Activated CD4-positive, alpha-beta T cell treated with anti-CD3 and anti-CD28 coated beads for 36 hours (primary cell): ENCODE measurements at regions not wholly inside any gene's neighbourhood (a gene's known extent, or its start where the extent isn't known, plus 50 kb on each side); places are given as distances from the start of the nearest gene placed in this dataset.

Experiments
- ATAC-seq: fragments of 200-7000 bp; cut with Tn5 transposase; one replicate; pipeline ENCODE4 v1.10.0; 2021; ENCODE audit warnings: mild to moderate bottlenecking, moderate library complexity
- CTCF ChIA-PET: fragments of 350-600 bp; sonication (Branson Sonifier 250); formaldehyde crosslinking; loops from one replicate; lab custom pipeline; 2021; ENCODE audit warnings: antibody characterized with exemption; lab: Charles Lee
- POLR2A ChIA-PET: fragments of 350-600 bp; sonication (Branson Sonifier 250); formaldehyde crosslinking; loops from one replicate; lab custom pipeline; 2021; ENCODE audit warnings: antibody characterized with exemption, inconsistent platforms; lab: Charles Lee
- DNase-seq: peaks from one replicate; pipeline ENCODE4 v3.0.0-alpha.2; 2020
- H3K27ac Mint-ChIP-seq: one replicate; pipeline ENCODE4 v1.8.0; 2021; ENCODE audit warnings: mixed read lengths
- H3K27me3 Mint-ChIP-seq: one replicate; pipeline ENCODE4 v1.8.0; 2021; ENCODE audit warnings: mixed read lengths
- H3K36me3 Mint-ChIP-seq: one replicate; pipeline ENCODE4 v1.8.0; 2021; ENCODE audit warnings: low read depth, mixed read lengths
- H3K4me1 Mint-ChIP-seq: one replicate; pipeline ENCODE4 v1.8.0; 2021; ENCODE audit warnings: mixed read lengths
- H3K4me3 Mint-ChIP-seq: one replicate; pipeline ENCODE4 v1.8.0; 2021; ENCODE audit warnings: mild to moderate bottlenecking, moderate library complexity, mixed read lengths
- H3K9me3 Mint-ChIP-seq: one replicate; pipeline ENCODE4 v1.8.0; 2021; ENCODE audit warnings: low read depth, mixed read lengths
- intact Hi-C, 2 experiments: fragments of 100-400 bp; cut with DNase I in 1 of 2; cut with micrococcal nuclease in 1 of 2; formaldehyde crosslinking; loops; one replicate each; pipeline versions ENCODE4 v1.14.2 to v1.15.1; 2022 to 2024; cut with DNase I, micrococcal nuclease

GRCh38 chr6:14856177-14856576, 389.7 kb upstream of the JARID2 start:
- Mint-ChIP-seq H3K27ac (peak overlapping the region; percentile 6), H3K4me3 (no peak overlapping the region), H3K36me3 (peaks cover 2% of the 10 kb centered on the region), H3K27me3 (no peaks in the 10 kb centered on the region), H3K9me3 (no peaks in the 10 kb centered on the region), H3K4me1 (peaks cover 45% of the 10 kb centered on the region)
- ChIA-PET POLR2A (interaction anchor here (1.8 kb wide), 1 partner anchor 19 kb away, joined by 7 read pairs; no protein-coding TSS in a partner anchor), CTCF (interaction anchor here (0.6 kb wide), 1 partner anchor 69 kb away, joined by 3 read pairs; no protein-coding TSS in a partner anchor)
- ATAC-seq = no peak
- DNase-seq = no peak
- intact Hi-C loops = loop anchor here (5.0 kb wide), 2 partner anchors 391 to 434 kb away; partner anchors contain the start of gene JARID2 (in 2 of the 2)

GRCh38 chr6:14857001-14857400, 388.9 kb upstream of the JARID2 start:
- Mint-ChIP-seq H3K36me3 (peaks cover 2% of the 10 kb centered on the region), H3K9me3 (no peaks in the 10 kb centered on the region), H3K27me3 (no peaks in the 10 kb centered on the region), H3K4me1 (peaks cover 48% of the 10 kb centered on the region), H3K4me3 (peak overlapping the region; percentile 7), H3K27ac (peak overlapping the region; percentile 95)
- POLR2A ChIA-PET = interaction anchor here (1.8 kb wide), 1 partner anchor 18 kb away, joined by 7 read pairs; no protein-coding TSS in a partner anchor
- CTCF ChIA-PET = interaction anchor here (0.6 kb wide), 1 partner anchor 18 kb away, joined by 3 read pairs; no protein-coding TSS in a partner anchor
- DNase-seq (no peak), ATAC-seq (no peak)
- intact Hi-C loops = loop anchor here (5.0 kb wide), 2 partner anchors 390 to 435 kb away; partner anchors contain the start of gene JARID2 (in 2 of the 2)

- ATAC-seq (peak; percentile 71), DNase-seq (peak; percentile 80)
- Mint-ChIP-seq H3K4me1 (peaks cover 48% of the 10 kb centered on the region), H3K27me3 (no peaks in the 10 kb centered on the region), H3K9me3 (no peaks in the 10 kb centered on the region), H3K4me3 (peak overlapping the region; percentile 7), H3K36me3 (peaks cover 2% of the 10 kb centered on the region), H3K27ac (peak overlapping the region; percentile 95)
- ChIA-PET POLR2A (interaction anchor here (1.8 kb wide), 1 partner anchor 17 kb away, joined by 7 read pairs; no protein-coding TSS in a partner anchor), CTCF (no interaction called here)
- intact Hi-C loops = loop anchor here (5.0 kb wide), 2 partner anchors 390 to 435 kb away; partner anchors contain the start of gene JARID2 (in 2 of the 2)
Measured at GRCh38 chr6:14857501-14857900, 388.4 kb upstream of the JARID2 start.

- CTCF ChIA-PET = interaction anchor here (0.6 to 2.7 kb wide), 3 partner anchors 12 to 84 kb away, joined by 3 to 11 read pairs (median 4); no protein-coding TSS in a partner anchor
- H3K4me3 Mint-ChIP-seq = no peak overlapping the region
- POLR2A ChIA-PET = interaction anchor here (0.7 to 2.0 kb wide), 6 partner anchors 16 to 161 kb away, joined by 3 to 13 read pairs (median 4); no protein-coding TSS in a partner anchor
Measured at GRCh38 chr6:14858808-14859207, 387.1 kb upstream of the JARID2 start.

DNA sequence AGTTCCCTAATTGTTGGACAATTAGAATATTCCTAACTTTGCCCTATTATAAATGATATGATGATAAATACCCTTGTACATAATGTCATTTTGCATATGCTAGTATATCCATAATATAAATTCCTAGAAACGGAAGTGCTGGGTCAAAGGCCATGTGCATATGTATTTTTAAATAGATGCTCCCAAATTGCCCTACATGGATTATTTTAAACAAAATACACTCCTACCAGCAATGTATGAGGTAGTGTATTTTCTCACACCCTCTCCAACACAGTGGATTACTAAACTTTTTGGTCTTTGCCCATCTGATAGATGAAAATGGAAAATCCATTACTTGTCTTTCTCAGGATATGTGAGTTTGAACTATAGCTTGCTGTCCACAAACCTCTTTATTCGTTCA, 385.1 kb upstream of the JARID2 start:
- Mint-ChIP-seq H3K4me3 (peak overlapping the region; percentile 9), H3K27ac (peak overlapping the region; percentile 23), H3K27me3 (no peaks in the 10 kb centered on the region), H3K36me3 (peaks cover 2% of the 10 kb centered on the region), H3K4me1 (peaks cover 52% of the 10 kb centered on the region), H3K9me3 (no peaks in the 10 kb centered on the region)
- DNase-seq (no peak), ATAC-seq (no peak)
- POLR2A ChIA-PET = interaction anchor here (0.6 kb wide), 2 partner anchors 14 to 190 kb away, joined by 3 to 5 read pairs; no protein-coding TSS in a partner anchor
- intact Hi-C loops = no loop called here
- CTCF ChIA-PET = interaction anchor here (1.0 to 2.7 kb wide), 3 partner anchors 13 to 125 kb away, joined by 3 to 11 read pairs (median 3); no protein-coding TSS in a partner anchor

More at GRCh38 chr6:14858808-14859207, 387.1 kb upstream of the JARID2 start:
- H3K27ac Mint-ChIP-seq = peak overlapping the region; percentile 95
- ATAC-seq = peak; percentile 79
- H3K9me3 Mint-ChIP-seq = no peaks in the 10 kb centered on the region
- intact Hi-C loops = loop anchor here (1.0 to 5.0 kb wide), 6 partner anchors 16 to 442 kb away; partner anchors contain the start of gene JARID2 (in 2 of the 2)
- peaks cover 48% of the 10 kb centered on the region for H3K4me1 Mint-ChIP-seq
- H3K27me3 Mint-ChIP-seq = no peaks in the 10 kb centered on the region
- peaks cover 2% of the 10 kb centered on the region for H3K36me3 Mint-ChIP-seq
- peak; percentile 48 for DNase-seq

GRCh38 chr6:14861491-14861943, 384.4 kb upstream of the JARID2 start:
- peak; percentile 30 for DNase-seq
- H3K4me3 Mint-ChIP-seq = no peak overlapping the region
- POLR2A ChIA-PET = interaction anchor here (0.6 to 1.0 kb wide), 3 partner anchors 14 to 191 kb away, joined by 3 to 5 read pairs (median 3); no protein-coding TSS in a partner anchor
- no peaks in the 10 kb centered on the region for H3K27me3 Mint-ChIP-seq
- H3K36me3 Mint-ChIP-seq = peaks cover 2% of the 10 kb centered on the region
- peak; percentile 8 for ATAC-seq
- CTCF ChIA-PET = interaction anchor here (1.0 to 2.7 kb wide), 2 partner anchors 12 to 125 kb away, joined by 3 to 11 read pairs; no protein-coding TSS in a partner anchor
- H3K9me3 Mint-ChIP-seq = no peaks in the 10 kb centered on the region
- H3K4me1 Mint-ChIP-seq = peaks cover 51% of the 10 kb centered on the region
- intact Hi-C loops = no loop called here
- peak overlapping the region; percentile 29 for H3K27ac Mint-ChIP-seq

GRCh38 chr6:14862845-14863244, 383.0 kb upstream of the JARID2 start:
- H3K4me1 Mint-ChIP-seq = peaks cover 37% of the 10 kb centered on the region
- POLR2A ChIA-PET = no interaction called here
- ATAC-seq (no peak), DNase-seq (no peak)
- no peak overlapping the region for H3K4me3 Mint-ChIP-seq
- CTCF ChIA-PET = interaction anchor here (1.0 kb wide), 1 partner anchor 11 kb away, joined by 3 read pairs; no protein-coding TSS in a partner anchor
- intact Hi-C loops = no loop called here
- no peak overlapping the region for H3K27ac Mint-ChIP-seq
- no peaks in the 10 kb centered on the region for H3K9me3 Mint-ChIP-seq
- H3K27me3 Mint-ChIP-seq = no peaks in the 10 kb centered on the region
- H3K36me3 Mint-ChIP-seq = no peaks in the 10 kb centered on the region

DNA sequence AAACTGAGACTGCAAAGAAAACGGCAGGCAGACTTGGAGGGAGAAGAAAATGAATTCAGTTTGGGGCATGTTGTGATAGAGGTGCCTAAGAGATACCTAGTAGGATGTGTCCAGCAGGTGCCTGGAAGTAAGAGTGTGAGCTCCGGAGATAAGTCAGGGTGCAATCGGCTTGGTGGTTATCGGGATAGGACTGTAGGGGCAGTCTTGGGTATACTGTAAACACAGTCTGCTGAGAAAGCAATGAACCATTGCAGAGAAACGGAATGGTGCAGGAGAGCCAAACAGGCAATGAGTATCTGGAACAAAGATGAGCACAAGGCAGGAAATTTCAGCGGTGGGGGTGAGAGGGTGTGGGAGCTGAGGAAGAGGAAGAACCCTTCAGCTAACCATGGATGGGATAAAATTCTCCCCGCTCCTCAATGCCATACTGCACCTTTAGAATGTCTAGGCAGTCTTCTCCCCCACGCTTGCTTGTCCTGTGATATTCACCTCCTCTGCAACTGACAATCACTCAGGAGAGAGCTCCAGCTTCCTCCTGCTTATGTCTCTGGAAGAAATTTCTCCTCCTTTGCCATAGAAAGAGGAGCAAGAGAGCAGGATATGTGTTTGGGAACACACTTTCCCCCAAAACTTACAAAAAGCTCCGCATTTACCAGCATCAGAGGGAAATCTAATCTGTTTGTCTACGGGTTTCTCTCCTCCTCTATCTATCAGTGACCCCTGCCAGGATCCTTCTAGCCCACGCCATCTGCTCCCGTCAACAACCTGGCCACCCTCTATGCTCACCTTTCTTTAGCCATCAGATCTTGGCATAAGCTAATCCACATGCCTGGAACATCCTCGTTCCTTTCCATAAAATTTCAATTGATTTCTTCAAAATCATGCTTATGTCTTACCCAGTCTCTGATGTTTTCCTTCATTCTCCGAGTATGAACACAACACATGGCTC, 381.7 kb upstream of the JARID2 start:
- H3K36me3 Mint-ChIP-seq = no peaks in the 10 kb centered on the region
- H3K27me3 Mint-ChIP-seq = no peaks in the 10 kb centered on the region
- CTCF ChIA-PET = no interaction called here
- no peak overlapping the region for H3K4me3 Mint-ChIP-seq
- ATAC-seq (no peak), DNase-seq (no peak)
- H3K9me3 Mint-ChIP-seq = no peaks in the 10 kb centered on the region
- H3K4me1 Mint-ChIP-seq = peaks cover 25% of the 10 kb centered on the region
- H3K27ac Mint-ChIP-seq = no peak overlapping the region
- POLR2A ChIA-PET = no interaction called here
- intact Hi-C loops = no loop called here

DNA sequence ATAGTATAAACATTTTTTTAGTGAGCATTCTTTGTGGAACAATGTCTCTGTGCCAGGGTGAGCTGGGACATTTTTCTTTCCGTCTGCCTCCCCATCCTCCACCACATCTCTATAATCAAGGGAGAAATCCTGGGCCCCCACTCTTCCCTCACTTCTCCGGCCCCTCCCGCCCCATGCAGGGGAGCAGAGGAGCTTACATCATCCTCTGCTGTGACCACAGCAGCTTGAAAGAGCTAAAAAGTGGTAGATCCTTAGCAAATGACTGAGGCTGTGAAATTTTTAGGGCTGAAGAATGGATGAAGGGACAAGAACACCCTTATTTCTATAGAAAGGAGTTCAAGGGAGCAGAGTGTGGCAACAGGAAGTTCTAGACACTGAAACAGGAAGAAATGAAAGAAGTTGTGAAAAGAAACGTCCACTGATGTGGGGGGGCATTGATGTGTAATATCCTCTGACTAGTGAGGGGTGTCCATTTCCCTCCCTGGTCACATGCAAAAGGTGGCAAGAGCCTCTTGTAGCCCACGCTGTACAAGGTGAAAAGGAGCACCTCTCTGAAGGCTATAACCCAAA, 380.3 kb upstream of the JARID2 start:
- intact Hi-C loops = no loop called here
- Mint-ChIP-seq H3K9me3 (no peaks in the 10 kb centered on the region), H3K36me3 (no peaks in the 10 kb centered on the region), H3K27me3 (no peaks in the 10 kb centered on the region), H3K4me1 (peaks cover 20% of the 10 kb centered on the region), H3K4me3 (no peak overlapping the region), H3K27ac (peak overlapping the region; percentile 10)
- DNase-seq = no peak
- POLR2A ChIA-PET = no interaction called here
- no peak for ATAC-seq
- CTCF ChIA-PET = interaction anchor here (0.5 to 0.6 kb wide), 2 partner anchors 11 to 491 kb away, joined by 3 read pairs; no protein-coding TSS in a partner anchor

- no peak overlapping the region for H3K4me3 Mint-ChIP-seq
- H3K36me3 Mint-ChIP-seq = no peaks in the 10 kb centered on the region
- ATAC-seq (no peak), DNase-seq (no peak)
- no peaks in the 10 kb centered on the region for H3K9me3 Mint-ChIP-seq
- H3K4me1 Mint-ChIP-seq = peaks cover 25% of the 10 kb centered on the region
- H3K27ac Mint-ChIP-seq = peak overlapping the region; percentile 29
- CTCF ChIA-PET = no interaction called here
- intact Hi-C loops = no loop called here
- H3K27me3 Mint-ChIP-seq = no peaks in the 10 kb centered on the region
- POLR2A ChIA-PET = no interaction called here
Measured at GRCh38 chr6:14867802-14868201, 378.1 kb upstream of the JARID2 start.
